ENCODE measurements at regions not wholly inside any gene's neighbourhood (a gene's known extent, or its start where the extent isn't known, plus 50 kb on each side); places are given as distances from the start of the nearest gene placed in this dataset.

DNA sequence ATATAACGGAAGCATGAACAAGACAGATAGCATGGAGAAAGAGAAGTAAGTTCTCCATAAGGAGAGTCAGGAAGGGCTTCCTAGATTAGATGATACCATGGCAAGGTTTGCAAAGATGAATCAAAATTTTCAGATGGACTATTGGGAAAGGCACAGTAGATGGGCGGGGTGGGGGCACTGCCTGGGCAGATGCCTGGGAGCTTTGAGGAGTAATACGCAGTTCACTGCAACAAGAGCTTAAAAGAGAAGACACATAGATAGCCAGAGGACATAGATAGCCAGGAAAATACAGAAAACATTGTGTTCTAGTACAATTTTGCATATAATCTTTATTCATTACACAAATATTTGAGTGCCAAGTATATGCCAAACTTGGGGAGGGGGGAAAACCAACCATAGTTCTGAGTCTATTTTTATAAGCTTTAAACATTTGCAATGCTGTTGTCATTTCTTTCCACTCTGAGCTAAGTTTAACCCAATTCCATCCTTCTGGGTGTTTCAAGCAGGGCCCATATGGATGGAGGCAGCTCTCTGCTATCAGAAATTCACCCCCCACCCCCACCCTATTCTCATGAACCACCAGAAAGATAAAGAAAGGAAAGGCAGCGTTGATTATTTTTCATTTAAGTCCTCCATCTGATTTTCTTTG, 120.6 kb downstream of the NUF2 start:
- no peak overlapping the region for H3K4me3 Mint-ChIP-seq (ENCODE audit: unreplicated experiment)
- Histone ChIP-seq H3K27ac (ENCODE audit: low read depth, low read length) (no peak overlapping the region), H3K9me3 (ENCODE audit: insufficient read depth, low read depth, low read length) (no peaks in the 10 kb centered on the region), H3K4me2 (ENCODE audit: low read length) (no peak overlapping the region), H4K20me1 (ENCODE audit: insufficient read depth, low read length) (no peaks in the 10 kb centered on the region), H2AFZ (ENCODE audit: low read depth, low read length) (no peak overlapping the region), H3K4me1 (ENCODE audit: insufficient read depth, low read length) (no peaks in the 10 kb centered on the region), H3K9ac (ENCODE audit: low read length) (no peak overlapping the region), H3K36me3 (ENCODE audit: insufficient read depth, low read length) (no peaks in the 10 kb centered on the region), H3K79me2 (ENCODE audit: insufficient read depth, low read length) (no peaks in the 10 kb centered on the region), H3K4me3 (ENCODE audit: insufficient read depth, low read depth, low read length) (no peak overlapping the region), H3K27me3 (ENCODE audit: insufficient read depth, low read length) (no peaks in the 10 kb centered on the region)
- H3K27me3 Mint-ChIP-seq (ENCODE audit: low read depth, unreplicated experiment), result peaks cover 6% of the 10 kb centered on the region
- no peak for TF ChIP-seq EZH2 (IDR thresholded peaks at IDR 0.05; ENCODE audit: insufficient read depth, low read length)
- TF ChIP-seq, protein P1, sequence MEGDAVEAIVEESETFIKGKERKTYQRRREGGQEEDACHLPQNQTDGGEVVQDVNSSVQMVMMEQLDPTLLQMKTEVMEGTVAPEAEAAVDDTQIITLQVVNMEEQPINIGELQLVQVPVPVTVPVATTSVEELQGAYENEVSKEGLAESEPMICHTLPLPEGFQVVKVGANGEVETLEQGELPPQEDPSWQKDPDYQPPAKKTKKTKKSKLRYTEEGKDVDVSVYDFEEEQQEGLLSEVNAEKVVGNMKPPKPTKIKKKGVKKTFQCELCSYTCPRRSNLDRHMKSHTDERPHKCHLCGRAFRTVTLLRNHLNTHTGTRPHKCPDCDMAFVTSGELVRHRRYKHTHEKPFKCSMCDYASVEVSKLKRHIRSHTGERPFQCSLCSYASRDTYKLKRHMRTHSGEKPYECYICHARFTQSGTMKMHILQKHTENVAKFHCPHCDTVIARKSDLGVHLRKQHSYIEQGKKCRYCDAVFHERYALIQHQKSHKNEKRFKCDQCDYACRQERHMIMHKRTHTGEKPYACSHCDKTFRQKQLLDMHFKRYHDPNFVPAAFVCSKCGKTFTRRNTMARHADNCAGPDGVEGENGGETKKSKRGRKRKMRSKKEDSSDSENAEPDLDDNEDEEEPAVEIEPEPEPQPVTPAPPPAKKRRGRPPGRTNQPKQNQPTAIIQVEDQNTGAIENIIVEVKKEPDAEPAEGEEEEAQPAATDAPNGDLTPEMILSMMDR (IDR thresholded peaks at IDR 0.05; ENCODE audit: insufficient read depth, low read depth, low read length), result no peak
- no peaks in the 10 kb centered on the region for H3K9me3 Mint-ChIP-seq (ENCODE audit: unreplicated experiment)
- DNase-seq (ENCODE audit: low read depth), result no peak
- FAIRE-seq, result no peak
- no peaks in the 10 kb centered on the region for H3K4me1 Mint-ChIP-seq (ENCODE audit: low read depth, unreplicated experiment)
- H3K36me3 Mint-ChIP-seq (ENCODE audit: low read depth, unreplicated experiment), result no peaks in the 10 kb centered on the region
- H3K27ac Mint-ChIP-seq (ENCODE audit: unreplicated experiment), result no peak overlapping the region

DNA sequence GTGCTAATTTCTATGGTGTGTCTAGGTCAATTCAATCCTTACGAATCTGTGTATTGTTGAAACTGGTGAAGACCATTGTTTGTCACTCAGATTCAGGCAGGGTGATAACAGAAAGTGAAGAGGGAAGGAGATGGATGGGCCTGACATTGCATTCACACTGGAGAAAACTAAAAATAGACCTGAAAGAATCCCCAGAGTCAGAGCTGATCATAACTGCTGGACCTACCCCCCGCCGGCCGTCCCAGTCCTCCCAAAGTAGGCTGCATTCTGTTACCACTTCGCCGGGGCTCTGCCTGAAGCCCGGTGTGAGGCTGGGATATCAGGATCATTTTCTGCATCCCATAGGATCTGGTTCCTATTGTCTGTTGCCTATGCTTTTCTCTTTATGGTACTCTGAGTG, 121.1 kb downstream of the NUF2 start:
- no peak for FAIRE-seq
- Mint-ChIP-seq H3K27me3 (ENCODE audit: low read depth, unreplicated experiment) (peaks cover 6% of the 10 kb centered on the region), H3K9me3 (ENCODE audit: unreplicated experiment) (no peaks in the 10 kb centered on the region), H3K27ac (ENCODE audit: unreplicated experiment) (no peak overlapping the region), H3K36me3 (ENCODE audit: low read depth, unreplicated experiment) (no peaks in the 10 kb centered on the region), H3K4me3 (ENCODE audit: unreplicated experiment) (no peak overlapping the region), H3K4me1 (ENCODE audit: low read depth, unreplicated experiment) (no peaks in the 10 kb centered on the region)
- Histone ChIP-seq H3K27me3 (ENCODE audit: insufficient read depth, low read length) (no peaks in the 10 kb centered on the region), H3K36me3 (ENCODE audit: insufficient read depth, low read length) (no peaks in the 10 kb centered on the region), H3K27ac (ENCODE audit: low read depth, low read length) (no peak overlapping the region), H3K79me2 (ENCODE audit: insufficient read depth, low read length) (no peaks in the 10 kb centered on the region), H3K4me1 (ENCODE audit: insufficient read depth, low read length) (no peaks in the 10 kb centered on the region), H3K9me3 (ENCODE audit: insufficient read depth, low read depth, low read length) (no peaks in the 10 kb centered on the region), H3K9ac (ENCODE audit: low read length) (no peak overlapping the region), H3K4me3 (ENCODE audit: insufficient read depth, low read depth, low read length) (no peak overlapping the region), H2AFZ (ENCODE audit: low read depth, low read length) (no peak overlapping the region), H4K20me1 (ENCODE audit: insufficient read depth, low read length) (no peaks in the 10 kb centered on the region), H3K4me2 (ENCODE audit: low read length) (no peak overlapping the region)
- no peak for DNase-seq (ENCODE audit: low read depth)
- no peak for TF ChIP-seq EZH2 (IDR thresholded peaks at IDR 0.05; ENCODE audit: insufficient read depth, low read length)
- TF ChIP-seq, protein P1 (IDR thresholded peaks at IDR 0.05; ENCODE audit: insufficient read depth, low read depth, low read length), result no peak

DNA sequence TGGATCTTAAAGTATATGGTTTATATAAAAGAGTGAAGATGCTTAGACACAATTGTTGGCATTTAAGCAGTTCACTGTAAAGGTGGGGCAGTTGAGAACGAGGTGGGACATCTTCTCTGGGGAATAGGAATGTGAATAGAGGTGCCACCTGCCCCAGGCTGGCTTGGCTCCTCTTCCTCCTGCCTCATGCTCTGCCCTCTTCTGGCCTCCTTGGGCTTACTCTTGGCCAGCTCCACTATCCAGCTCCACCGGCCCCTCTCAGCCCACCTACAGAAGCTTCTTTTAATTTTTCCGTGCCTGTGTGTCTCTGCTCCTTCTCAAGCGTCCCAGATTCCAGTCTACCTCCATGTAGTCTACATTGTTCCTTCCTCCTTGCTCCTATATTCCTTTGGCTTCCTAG, 122.1 kb downstream of the NUF2 start:
- FAIRE-seq, result no peak
- TF ChIP-seq, protein P1 (IDR thresholded peaks at IDR 0.05; ENCODE audit: insufficient read depth, low read depth, low read length), result no peak
- TF ChIP-seq EZH2 (IDR thresholded peaks at IDR 0.05; ENCODE audit: insufficient read depth, low read length), result no peak

More for the DNA sequence above, 122.1 kb downstream of the NUF2 start:
- no peaks in the 10 kb centered on the region for H3K36me3 Mint-ChIP-seq (ENCODE audit: low read depth, unreplicated experiment)
- H3K4me3 Mint-ChIP-seq (ENCODE audit: unreplicated experiment), result no peak overlapping the region
- H3K9ac ChIP-seq (ENCODE audit: low read length), result no peak overlapping the region
- DNase-seq (ENCODE audit: low read depth), result no peak
- H3K4me3 ChIP-seq (ENCODE audit: insufficient read depth, low read depth, low read length), result no peak overlapping the region
- no peaks in the 10 kb centered on the region for H3K9me3 ChIP-seq (ENCODE audit: insufficient read depth, low read depth, low read length)
- H3K4me1 Mint-ChIP-seq (ENCODE audit: low read depth, unreplicated experiment), result no peaks in the 10 kb centered on the region
- no peaks in the 10 kb centered on the region for H3K79me2 ChIP-seq (ENCODE audit: insufficient read depth, low read length)
- H3K27ac ChIP-seq (ENCODE audit: low read depth, low read length), result no peak overlapping the region
- H3K27me3 Mint-ChIP-seq (ENCODE audit: low read depth, unreplicated experiment), result peaks cover 4% of the 10 kb centered on the region
- no peak overlapping the region for H3K27ac Mint-ChIP-seq (ENCODE audit: unreplicated experiment)
- no peaks in the 10 kb centered on the region for H4K20me1 ChIP-seq (ENCODE audit: insufficient read depth, low read length)
- H3K4me2 ChIP-seq (ENCODE audit: low read length), result no peak overlapping the region
- H3K36me3 ChIP-seq (ENCODE audit: insufficient read depth, low read length), result no peaks in the 10 kb centered on the region
- no peak overlapping the region for H2AFZ ChIP-seq (ENCODE audit: low read depth, low read length)
- H3K27me3 ChIP-seq (ENCODE audit: insufficient read depth, low read length), result no peaks in the 10 kb centered on the region
- no peaks in the 10 kb centered on the region for H3K9me3 Mint-ChIP-seq (ENCODE audit: unreplicated experiment)
- H3K4me1 ChIP-seq (ENCODE audit: insufficient read depth, low read length), result no peaks in the 10 kb centered on the region

Data from astrocyte (in vitro differentiated cells and primary cell).